HG03469 (cell line): ENCODE measurements at regions not wholly inside any gene's neighbourhood (a gene's known extent, or its start where the extent isn't known, plus 50 kb on each side); places are given as distances from the start of the nearest gene placed in this dataset.

Source experiments
- ATAC-seq: cut with Tn5 transposase; IDR thresholded peaks from one replicate; pipeline ENCODE4 v1.9.1; 2021; ENCODE audit warnings: mild to moderate bottlenecking, moderate library complexity, moderate number of reproducible peaks; ENCODE audit not compliant: unreplicated experiment

DNA sequence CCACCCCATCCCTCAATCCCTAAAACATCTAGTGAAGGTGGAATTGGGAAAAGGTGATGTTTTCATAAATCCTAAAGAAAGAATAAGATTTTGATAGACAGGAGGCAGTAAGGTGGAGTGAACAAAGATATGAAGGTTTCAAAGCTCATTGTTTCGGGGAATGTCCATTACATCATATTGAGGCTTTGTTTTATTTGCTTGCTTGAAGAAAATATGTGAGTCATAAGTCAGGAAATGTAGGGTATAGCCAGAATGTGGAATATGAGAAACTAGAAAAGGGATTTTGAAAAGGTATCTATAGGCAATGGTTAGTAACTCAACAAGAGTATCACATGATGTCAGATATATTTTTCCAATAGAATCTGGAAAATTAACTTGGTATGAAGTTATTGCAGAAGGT is 1178.5 kb upstream of the ACVR2A start:
- ATAC-seq = no peak

DNA sequence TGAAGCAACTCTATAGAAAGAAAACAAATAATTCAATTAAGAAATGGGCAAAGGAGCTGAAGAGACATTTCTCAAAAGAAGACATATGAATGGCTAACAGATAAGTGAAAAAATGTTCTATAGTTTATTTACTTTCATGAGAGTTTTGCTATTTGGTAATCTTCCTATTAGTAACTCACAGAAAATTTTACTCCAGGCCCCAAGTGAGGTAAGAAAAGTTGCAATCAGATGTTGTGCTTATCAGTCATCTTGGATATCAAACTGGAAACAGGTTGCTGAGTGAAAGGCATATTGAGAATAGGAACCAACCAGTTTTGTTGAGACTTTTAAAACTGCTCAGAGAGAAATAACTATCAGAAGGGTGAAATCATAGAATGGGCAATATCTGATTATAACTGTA is 1179.0 kb upstream of the ACVR2A start:
- no peak for ATAC-seq

DNA sequence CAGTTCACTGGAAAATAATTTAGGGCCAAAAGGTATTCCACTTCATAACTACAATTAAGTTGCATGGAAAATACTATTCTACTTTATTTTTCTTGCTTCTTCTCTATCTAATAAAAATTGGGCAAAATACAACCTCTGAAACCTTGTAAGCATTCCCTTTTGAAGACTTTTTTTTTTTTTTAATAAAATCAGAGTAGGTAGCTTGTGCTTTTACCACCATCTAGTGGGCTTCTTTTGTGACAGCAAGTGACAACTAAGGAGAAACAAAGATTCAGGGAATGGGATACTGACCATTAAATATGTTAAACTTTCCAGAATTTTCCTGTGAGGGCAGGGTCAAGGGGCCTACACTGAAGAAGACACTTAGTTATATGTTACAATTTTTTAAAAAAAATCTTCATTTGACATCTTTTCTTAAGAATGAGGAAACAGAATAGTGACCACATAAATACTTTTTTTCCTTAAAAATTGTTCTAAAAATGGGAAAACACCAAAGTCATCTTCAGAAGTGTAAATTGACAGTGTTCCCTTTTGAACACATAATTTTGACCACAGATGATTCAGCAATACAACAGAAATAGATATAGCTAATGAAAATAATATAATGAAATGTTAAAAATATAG is 1183.2 kb upstream of the ACVR2A start:
- peak; percentile 45 for ATAC-seq

GRCh38 chr2:146659976-146660375 is 1184.9 kb upstream of the ACVR2A start:
- no peak for ATAC-seq

DNA sequence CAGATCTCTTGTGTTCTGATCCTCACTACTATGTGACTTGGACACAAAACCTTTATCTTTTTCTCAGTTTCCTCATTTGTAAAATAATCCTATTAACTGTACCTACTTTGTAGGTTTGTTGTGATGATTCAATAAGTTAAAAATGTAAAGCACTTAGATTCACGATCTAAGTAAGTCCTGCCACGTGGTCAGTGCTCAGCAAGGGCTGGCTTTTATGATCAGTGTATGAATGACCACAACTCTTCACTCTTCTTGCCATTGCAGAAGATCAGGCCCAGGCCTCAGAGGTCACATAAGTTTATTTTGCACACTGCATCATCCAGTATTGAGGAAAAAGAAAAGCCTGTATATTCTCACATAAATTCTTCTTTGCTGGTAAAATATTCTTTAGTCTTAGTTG is 1192.5 kb upstream of the ACVR2A start:
- no peak for ATAC-seq

DNA sequence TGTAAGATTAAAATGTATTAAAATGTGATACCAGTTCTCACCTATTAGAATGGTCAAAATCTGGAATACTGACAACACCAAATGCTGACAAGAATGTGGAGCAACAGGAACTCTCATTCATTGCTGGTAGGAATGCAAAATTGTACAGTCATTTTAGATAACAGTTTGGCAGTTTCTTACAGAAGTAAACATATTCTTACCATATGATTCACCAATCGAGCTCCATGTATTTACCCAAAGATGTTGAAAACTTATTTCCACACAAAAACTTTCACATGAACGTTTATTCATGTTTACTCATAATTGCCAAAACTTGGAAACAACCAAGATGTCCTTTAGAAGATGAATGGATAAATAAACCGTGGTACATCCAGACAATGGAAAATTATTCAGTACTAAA is 1193.5 kb upstream of the ACVR2A start:
- no peak for ATAC-seq

- no peak for ATAC-seq
These were observed 1202.8 kb upstream of the ACVR2A start for GRCh38 chr2:146642066-146642465.

DNA sequence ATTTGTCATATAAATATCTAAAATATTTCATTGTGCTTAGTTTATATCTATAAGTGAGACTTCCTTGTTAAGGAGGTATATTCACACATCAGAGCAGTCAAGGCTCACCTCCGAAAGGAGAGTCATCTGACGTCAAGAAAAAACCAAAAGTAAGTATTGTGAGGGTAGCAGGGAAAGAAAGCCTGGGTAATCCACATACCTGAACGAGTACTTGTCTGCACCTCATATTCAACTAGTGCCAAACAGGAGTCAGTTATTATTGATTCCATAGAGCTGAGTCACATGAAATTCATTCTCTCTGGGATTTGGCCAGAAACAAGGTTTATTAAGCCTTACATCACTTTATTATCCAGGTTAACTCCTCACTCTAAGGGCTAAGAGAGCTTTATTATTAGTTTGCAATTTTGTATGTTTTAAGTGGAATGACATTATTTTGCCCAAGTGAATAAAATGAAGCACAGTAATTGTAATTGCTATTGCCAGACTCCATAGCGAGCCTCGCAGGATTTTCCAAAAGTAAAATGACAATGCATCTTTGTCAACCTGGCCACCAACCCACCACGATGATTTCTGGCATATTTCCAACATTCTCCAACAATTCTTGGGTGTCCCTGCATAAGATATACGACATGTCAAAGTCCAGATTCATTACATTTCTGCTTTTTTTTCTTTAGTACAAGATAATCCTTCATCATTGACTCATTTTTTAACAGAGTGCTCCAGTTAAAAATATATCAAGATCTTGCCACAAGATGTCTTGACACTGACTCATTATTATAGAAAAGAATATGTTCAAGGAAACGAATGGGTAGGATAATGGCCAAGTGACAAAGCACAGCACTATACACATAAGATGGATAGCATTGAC is 1210.4 kb upstream of the ACVR2A start:
- no peak for ATAC-seq

- no peak for ATAC-seq
These were observed 1211.7 kb upstream of the ACVR2A start for GRCh38 chr2:146633159-146633558.

GRCh38 chr2:146632707-146633106 is 1212.1 kb upstream of the ACVR2A start:
- ATAC-seq = no peak

DNA sequence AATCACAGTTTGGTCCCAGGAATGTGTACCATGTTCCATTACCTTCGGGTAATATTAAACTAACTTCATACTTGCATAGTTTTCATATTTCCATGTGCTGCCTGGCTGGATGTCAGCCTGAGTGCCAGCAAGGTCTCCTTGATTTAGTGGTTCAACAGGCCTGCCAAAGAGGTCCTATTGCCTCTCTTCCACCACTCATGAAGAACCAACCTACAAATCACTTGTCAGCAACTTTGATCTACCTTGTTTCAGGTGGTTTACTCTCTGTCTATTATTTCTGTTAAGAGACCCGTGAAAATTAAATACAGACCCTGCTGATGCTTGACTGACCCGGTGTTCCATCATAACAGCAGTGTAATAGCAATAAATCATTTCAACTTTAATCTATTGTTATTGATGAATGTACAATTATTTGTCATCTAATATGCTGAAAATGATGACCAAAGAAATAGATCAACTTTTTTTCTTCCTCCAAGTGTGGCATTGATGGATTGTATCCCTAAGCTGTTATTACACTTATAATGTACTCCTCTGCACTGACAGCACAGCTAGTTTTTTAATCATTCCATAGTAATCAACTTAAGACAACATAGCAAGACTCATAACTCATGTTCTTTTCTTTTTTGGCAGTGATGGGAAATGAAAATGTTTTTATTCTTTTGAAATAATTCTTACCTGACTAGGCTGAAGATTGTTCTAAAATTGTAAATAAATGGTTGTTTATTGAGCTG is 1220.2 kb upstream of the ACVR2A start:
- ATAC-seq = no peak

- ATAC-seq = no peak
These were observed 1221.1 kb upstream of the ACVR2A start for GRCh38 chr2:146623771-146624170.

GRCh38 chr2:146621656-146622055 is 1223.2 kb upstream of the ACVR2A start:
- ATAC-seq = no peak

DNA sequence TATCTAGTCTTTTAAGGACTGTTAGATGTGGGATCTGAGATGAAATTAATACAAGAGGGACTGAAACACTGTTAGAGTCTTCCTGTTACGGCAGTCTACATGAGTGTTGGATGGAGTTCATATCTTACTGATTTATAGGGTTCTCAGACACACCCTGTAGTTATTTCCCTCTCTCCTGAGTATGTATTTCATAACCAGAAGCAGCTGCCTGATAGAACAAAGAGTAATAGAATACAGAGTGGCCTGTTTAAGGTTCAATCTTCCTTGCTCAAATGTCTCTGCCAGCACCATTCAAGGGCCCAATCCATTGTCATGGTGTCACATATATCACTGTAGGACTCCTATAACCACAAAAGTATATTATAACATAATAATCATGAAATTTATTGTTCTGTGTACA is 1229.1 kb upstream of the ACVR2A start:
- ATAC-seq = no peak

DNA sequence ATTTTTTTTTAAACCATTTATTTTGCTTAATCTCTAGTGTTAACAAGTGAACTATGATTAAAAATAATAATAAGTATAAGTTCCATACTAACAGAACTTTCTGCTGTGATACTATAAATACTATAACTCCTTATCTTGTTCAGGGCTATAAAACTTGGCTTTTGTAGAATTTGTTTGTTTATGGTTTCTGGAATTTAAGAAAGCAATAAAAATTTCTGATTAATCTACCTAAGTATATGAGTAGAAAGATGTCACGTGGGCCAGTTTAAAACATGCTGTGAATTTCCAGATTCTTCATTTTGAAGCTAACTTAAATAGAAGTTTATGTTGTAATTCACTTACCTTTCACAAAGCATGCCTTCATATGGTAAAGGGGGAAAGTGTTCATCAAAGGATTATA is 1236.3 kb upstream of the ACVR2A start:
- no peak for ATAC-seq

DNA sequence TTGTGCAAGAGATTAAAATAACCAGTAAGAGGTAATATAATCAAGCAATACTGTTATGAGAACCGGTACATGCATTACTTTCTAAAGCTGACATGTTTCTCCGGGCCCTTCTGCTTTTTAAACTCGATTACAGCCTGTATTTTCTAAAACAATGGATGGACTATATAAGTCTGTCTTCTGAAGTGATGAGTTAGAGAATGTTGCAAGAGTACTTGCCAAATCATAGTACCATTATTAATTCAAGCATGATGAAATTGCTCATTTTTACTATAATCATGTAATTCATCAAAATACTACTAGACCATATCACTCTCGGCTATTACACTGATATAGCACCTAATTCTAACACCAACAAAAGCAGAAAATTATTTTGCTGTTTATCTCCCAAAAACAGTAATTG is 1240.3 kb upstream of the ACVR2A start:
- ATAC-seq = no peak

GRCh38 chr2:146602856-146603255 is 1242.0 kb upstream of the ACVR2A start:
- no peak for ATAC-seq

DNA sequence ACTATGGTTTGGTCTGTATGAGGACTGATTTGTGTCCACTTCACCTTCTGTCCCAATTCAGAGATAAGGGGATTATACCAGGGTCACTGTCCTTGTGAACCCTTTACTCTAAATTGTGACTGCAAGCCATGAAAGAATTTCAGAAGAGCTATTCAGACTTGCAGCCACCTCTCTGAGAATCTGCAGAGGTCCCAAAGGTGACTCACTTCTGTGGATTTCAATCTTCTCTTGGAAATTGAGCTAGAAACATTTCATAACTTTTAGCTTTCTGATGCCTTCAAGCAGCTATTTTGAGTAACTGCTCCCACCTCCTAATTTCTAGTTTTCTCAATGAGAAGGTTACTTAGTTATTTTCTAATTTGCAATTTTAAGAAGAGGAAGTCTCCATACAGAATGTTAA is 1242.4 kb upstream of the ACVR2A start:
- ATAC-seq = no peak

DNA sequence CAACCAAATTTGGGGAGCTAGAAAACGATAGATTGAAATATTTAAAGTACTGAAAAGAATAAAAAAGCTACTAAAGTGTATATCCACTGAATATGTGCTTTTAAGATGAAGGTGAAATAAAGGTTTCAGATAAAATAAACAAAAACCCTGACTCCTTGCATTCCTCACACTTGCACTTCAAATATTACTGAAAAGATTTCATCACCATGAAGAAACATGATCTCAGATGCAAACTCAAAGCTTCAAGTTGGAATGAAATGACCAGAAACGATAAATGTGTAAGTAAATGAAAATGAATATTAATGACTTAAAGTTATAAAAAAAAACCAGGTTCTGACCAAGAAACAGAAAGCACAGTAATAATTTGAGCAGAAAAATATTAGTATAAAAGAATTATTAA is 1246.0 kb upstream of the ACVR2A start:
- no peak for ATAC-seq

- no peak for ATAC-seq
These were observed 1247.5 kb upstream of the ACVR2A start for GRCh38 chr2:146597291-146597690.

- ATAC-seq = no peak
These were observed 1252.9 kb upstream of the ACVR2A start for GRCh38 chr2:146591908-146592307.

GRCh38 chr2:146587291-146587713 is 1257.5 kb upstream of the ACVR2A start:
- no peak for ATAC-seq
